ENCODE measurements at regions not wholly inside any gene's neighbourhood (a gene's known extent, or its start where the extent isn't known, plus 50 kb on each side); places are given as distances from the start of the nearest gene placed in this dataset.

- TF ChIP-seq CTCF (conservative IDR thresholded peaks at IDR 0.05 in 1 of 2, IDR thresholded peaks at IDR 0.05 in 1 of 2; ENCODE audit: extremely low read depth in 1 of 2, insufficient read depth in 1 of 2, low read depth in 1 of 2, low read length in 2 of 2) (no peak), EZH2 (IDR thresholded peaks at IDR 0.05; ENCODE audit: borderline replicate concordance, low read length) (no peak)
Observed at GRCh38 chr5:33143405-33144123, 297.2 kb upstream of the TARS1 start.
